SK-N-SH (cell line): ENCODE measurements at regions not wholly inside any gene's neighbourhood (a gene's known extent, or its start where the extent isn't known, plus 50 kb on each side); places are given as distances from the start of the nearest gene placed in this dataset.

ENCODE experiments used
- EP300 ChIP-seq, 2 experiments: IDR thresholded peaks; 2 replicates each; pipeline versions ENCODE4 v1.4.0 to v1.6.1; 2012; ENCODE audit warnings: borderline replicate concordance in 1 of 2, low read depth in 1 of 2, low read length in 1 of 2
- NFIC ChIP-seq: IDR thresholded peaks from 2 replicates; pipeline ENCODE4 v1.4.0; 2012; ENCODE audit warnings: borderline replicate concordance
- RFX5 ChIP-seq: IDR thresholded peaks from 2 replicates; pipeline ENCODE4 v1.6.1; 2012; ENCODE audit warnings: mild to moderate bottlenecking, improper control_type of control experiment, low read length
- TF ChIP-seq, protein P1 (sequence below): fragments of 200-600 bp; sonication (generic); IDR thresholded peaks from 2 replicates; pipeline ENCODE4 v1.6.1; 2017; ENCODE audit warnings: antibody characterized with exemption, mild to moderate bottlenecking, moderate library complexity
- TF ChIP-seq, protein P2 (sequence below): IDR thresholded peaks from 2 replicates; pipeline ENCODE4 v1.4.0; 2012; ENCODE audit warnings: low read depth, borderline replicate concordance

DNA sequence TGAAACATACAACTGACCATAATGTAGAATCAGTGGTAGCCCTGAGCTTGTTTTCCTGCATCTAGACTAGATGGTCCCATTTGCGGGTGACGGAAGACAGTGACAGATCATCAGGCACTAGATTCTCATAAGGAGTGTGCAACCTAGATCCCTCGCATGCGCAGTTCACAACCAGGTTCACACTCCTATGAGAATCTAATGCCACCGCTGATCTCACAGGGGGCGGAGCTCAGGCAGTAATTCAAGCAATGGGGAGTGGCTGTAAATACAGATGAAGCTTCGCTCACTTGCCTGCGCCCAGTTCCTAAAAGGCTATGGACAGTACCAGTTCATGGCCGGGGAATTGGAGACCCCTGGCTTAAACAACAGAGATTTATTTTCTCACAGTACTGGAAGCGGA, 656.3 kb downstream of the HS3ST4 start:
- TF ChIP-seq, protein P1, sequence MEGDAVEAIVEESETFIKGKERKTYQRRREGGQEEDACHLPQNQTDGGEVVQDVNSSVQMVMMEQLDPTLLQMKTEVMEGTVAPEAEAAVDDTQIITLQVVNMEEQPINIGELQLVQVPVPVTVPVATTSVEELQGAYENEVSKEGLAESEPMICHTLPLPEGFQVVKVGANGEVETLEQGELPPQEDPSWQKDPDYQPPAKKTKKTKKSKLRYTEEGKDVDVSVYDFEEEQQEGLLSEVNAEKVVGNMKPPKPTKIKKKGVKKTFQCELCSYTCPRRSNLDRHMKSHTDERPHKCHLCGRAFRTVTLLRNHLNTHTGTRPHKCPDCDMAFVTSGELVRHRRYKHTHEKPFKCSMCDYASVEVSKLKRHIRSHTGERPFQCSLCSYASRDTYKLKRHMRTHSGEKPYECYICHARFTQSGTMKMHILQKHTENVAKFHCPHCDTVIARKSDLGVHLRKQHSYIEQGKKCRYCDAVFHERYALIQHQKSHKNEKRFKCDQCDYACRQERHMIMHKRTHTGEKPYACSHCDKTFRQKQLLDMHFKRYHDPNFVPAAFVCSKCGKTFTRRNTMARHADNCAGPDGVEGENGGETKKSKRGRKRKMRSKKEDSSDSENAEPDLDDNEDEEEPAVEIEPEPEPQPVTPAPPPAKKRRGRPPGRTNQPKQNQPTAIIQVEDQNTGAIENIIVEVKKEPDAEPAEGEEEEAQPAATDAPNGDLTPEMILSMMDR = no peak
- TF ChIP-seq EP300 (IDR thresholded peaks at IDR 0.05; ENCODE audit: borderline replicate concordance in 1 of 2, low read depth in 1 of 2, low read length in 1 of 2) = no peak
- TF ChIP-seq, protein P2, sequence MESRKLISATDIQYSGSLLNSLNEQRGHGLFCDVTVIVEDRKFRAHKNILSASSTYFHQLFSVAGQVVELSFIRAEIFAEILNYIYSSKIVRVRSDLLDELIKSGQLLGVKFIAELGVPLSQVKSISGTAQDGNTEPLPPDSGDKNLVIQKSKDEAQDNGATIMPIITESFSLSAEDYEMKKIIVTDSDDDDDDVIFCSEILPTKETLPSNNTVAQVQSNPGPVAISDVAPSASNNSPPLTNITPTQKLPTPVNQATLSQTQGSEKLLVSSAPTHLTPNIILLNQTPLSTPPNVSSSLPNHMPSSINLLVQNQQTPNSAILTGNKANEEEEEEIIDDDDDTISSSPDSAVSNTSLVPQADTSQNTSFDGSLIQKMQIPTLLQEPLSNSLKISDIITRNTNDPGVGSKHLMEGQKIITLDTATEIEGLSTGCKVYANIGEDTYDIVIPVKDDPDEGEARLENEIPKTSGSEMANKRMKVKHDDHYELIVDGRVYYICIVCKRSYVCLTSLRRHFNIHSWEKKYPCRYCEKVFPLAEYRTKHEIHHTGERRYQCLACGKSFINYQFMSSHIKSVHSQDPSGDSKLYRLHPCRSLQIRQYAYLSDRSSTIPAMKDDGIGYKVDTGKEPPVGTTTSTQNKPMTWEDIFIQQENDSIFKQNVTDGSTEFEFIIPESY = no peak
- no peak for TF ChIP-seq RFX5
- no peak for TF ChIP-seq NFIC
